Activated CD4-positive, alpha-beta T cell treated with anti-CD3 and anti-CD28 coated beads, Interleukin-2, amount 50 U/mL, for 24 hours (primary cell): ENCODE measurements at regions not wholly inside any gene's neighbourhood (a gene's known extent, or its start where the extent isn't known, plus 50 kb on each side); places are given as distances from the start of the nearest gene placed in this dataset.

ENCODE experiments used
- DNase-seq, 2 donors: peaks; one replicate each; pipeline ENCODE4 v3.0.0-alpha.2; 2020; ENCODE audit warnings: low read depth in 1 of 2, low spot score in 1 of 2

- no peak for DNase-seq
Observed at GRCh38 chr3:177557548-177557947, 360.3 kb upstream of the TBL1XR1 start.

- no peak for DNase-seq
Observed at GRCh38 chr3:177561365-177561764, 364.1 kb upstream of the TBL1XR1 start.

- no peak for DNase-seq
Observed at GRCh38 chr3:177561769-177562392, 364.6 kb upstream of the TBL1XR1 start.

- no peak for DNase-seq
Observed at GRCh38 chr3:177563243-177563780, 366.0 kb upstream of the TBL1XR1 start.

- no peak for DNase-seq
Observed at GRCh38 chr3:177563792-177564191, 366.5 kb upstream of the TBL1XR1 start.

- DNase-seq: no peak
Observed at GRCh38 chr3:177565981-177566380, 368.7 kb upstream of the TBL1XR1 start.

GRCh38 chr3:177567833-177568232, 370.6 kb upstream of the TBL1XR1 start:
- no peak for DNase-seq

- no peak for DNase-seq
Observed at GRCh38 chr3:177569193-177569592, 371.9 kb upstream of the TBL1XR1 start.

- no peak for DNase-seq
Observed at GRCh38 chr3:177569875-177570657, 372.8 kb upstream of the TBL1XR1 start.

- DNase-seq: no peak
Observed at GRCh38 chr3:177571271-177571943, 374.1 kb upstream of the TBL1XR1 start.

- no peak for DNase-seq
Observed at GRCh38 chr3:177571944-177572315, 374.6 kb upstream of the TBL1XR1 start.

GRCh38 chr3:177574222-177574856, 377.1 kb upstream of the TBL1XR1 start:
- DNase-seq: no peak

GRCh38 chr3:177576746-177577145, 379.5 kb upstream of the TBL1XR1 start:
- DNase-seq: no peak

GRCh38 chr3:177578488-177578887, 381.2 kb upstream of the TBL1XR1 start:
- DNase-seq: no peak

GRCh38 chr3:177579419-177579818, 382.1 kb upstream of the TBL1XR1 start:
- DNase-seq: no peak

- no peak for DNase-seq
Observed at GRCh38 chr3:177580437-177580836, 383.2 kb upstream of the TBL1XR1 start.

- no peak for DNase-seq
Observed at GRCh38 chr3:177585271-177585670, 388.0 kb upstream of the TBL1XR1 start.

- DNase-seq: no peak
Observed at GRCh38 chr3:177589041-177589650, 391.9 kb upstream of the TBL1XR1 start.

GRCh38 chr3:177589911-177590381, 392.7 kb upstream of the TBL1XR1 start:
- DNase-seq: no peak

GRCh38 chr3:177590826-177591225, 393.5 kb upstream of the TBL1XR1 start:
- no peak for DNase-seq

- no peak for DNase-seq
Observed at GRCh38 chr3:177591379-177591778, 394.1 kb upstream of the TBL1XR1 start.
